ENCODE measurements at regions not wholly inside any gene's neighbourhood (a gene's known extent, or its start where the extent isn't known, plus 50 kb on each side); places are given as distances from the start of the nearest gene placed in this dataset.

- H3K4me3 ChIP-seq (ENCODE audit: low read depth, low read length), result no peak overlapping the region
- no peak for TF ChIP-seq CTCF (IDR thresholded peaks at IDR 0.05; ENCODE audit: insufficient read depth, low read length, severe bottlenecking)
- DNase-seq (ENCODE audit: low read depth) (peak; percentile 77), FAIRE-seq (peak; percentile 90)
- H3K27me3 ChIP-seq (ENCODE audit: control insufficient read depth, insufficient read depth, low read length), result no peaks in the 10 kb centered on the region
- H3K36me3 ChIP-seq (ENCODE audit: control insufficient read depth, insufficient read depth, low read length), result no peaks in the 10 kb centered on the region
These were observed 65.8 kb upstream of the MSN start for GRCh38 chrX:65601530-65602220.

DNA sequence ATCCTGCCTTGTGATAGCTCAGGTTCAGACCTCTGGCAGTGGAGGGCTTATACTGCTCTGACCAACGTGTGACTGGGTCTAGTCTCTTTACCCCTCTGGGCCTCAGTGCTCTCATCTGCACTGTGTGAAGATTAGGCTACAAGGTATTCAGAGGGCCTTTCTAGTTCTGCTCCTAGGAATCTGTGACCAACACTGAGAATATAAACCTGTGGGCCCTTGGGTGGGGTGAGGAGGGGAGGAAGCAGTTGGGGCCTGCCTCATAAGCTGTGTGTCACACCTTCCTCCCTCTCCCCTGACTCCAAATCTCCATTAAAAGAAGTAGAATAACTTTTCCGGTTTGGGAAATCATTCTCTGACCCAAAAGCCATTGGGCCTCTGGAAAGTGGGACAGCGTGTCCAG is 66.3 kb upstream of the MSN start:
- Histone ChIP-seq H3K27me3 (ENCODE audit: control insufficient read depth, insufficient read depth, low read length) (no peaks in the 10 kb centered on the region), H3K4me3 (ENCODE audit: low read depth, low read length) (no peak overlapping the region), H3K36me3 (ENCODE audit: control insufficient read depth, insufficient read depth, low read length) (no peaks in the 10 kb centered on the region)
- no peak for DNase-seq (ENCODE audit: low read depth)
- TF ChIP-seq CTCF (IDR thresholded peaks at IDR 0.05; ENCODE audit: insufficient read depth, low read length, severe bottlenecking), result no peak
- FAIRE-seq, result no peak

GRCh38 chrX:65600106-65600505 is 65.5 kb upstream of the LAS1L start:
- H3K36me3 ChIP-seq (ENCODE audit: control insufficient read depth, insufficient read depth, low read length), result no peaks in the 10 kb centered on the region
- no peak overlapping the region for H3K4me3 ChIP-seq (ENCODE audit: low read depth, low read length)
- no peak for FAIRE-seq
- TF ChIP-seq CTCF (IDR thresholded peaks at IDR 0.05; ENCODE audit: insufficient read depth, low read length, severe bottlenecking), result no peak
- DNase-seq (ENCODE audit: low read depth), result no peak
- no peaks in the 10 kb centered on the region for H3K27me3 ChIP-seq (ENCODE audit: control insufficient read depth, insufficient read depth, low read length)

DNA sequence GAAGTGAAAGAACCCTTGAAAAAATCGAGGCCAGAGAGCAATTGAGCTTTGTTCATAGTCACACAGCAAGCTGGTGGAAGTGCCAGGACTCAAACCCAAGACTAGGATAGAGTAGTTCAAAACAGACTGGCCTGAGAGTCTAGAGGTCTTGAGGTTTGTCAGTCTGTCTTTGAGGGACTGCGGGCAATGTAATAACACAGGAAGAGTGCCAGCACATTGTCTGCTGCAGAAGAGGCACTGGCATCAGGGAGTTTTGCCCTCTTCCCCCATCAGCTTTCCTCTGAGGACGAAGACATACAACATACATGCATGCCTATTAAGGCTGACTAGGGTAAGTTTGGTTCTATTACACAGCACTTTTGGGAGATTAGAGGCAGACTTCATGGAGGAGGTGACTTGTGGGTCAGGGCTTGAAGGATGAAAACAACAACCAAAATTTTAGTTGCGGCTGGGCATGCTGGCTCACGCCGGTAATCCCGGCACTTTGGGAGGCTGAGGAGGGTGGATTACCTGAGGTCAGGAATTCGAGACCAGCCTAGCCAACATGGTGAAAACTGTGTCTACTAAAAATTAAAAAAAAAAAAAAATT is 64.1 kb upstream of the LAS1L start:
- no peak for TF ChIP-seq CTCF (IDR thresholded peaks at IDR 0.05; ENCODE audit: insufficient read depth, low read length, severe bottlenecking)
- DNase-seq (ENCODE audit: low read depth) (no peak), FAIRE-seq (no peak)
- H3K36me3 ChIP-seq (ENCODE audit: control insufficient read depth, insufficient read depth, low read length), result no peaks in the 10 kb centered on the region
- no peak overlapping the region for H3K4me3 ChIP-seq (ENCODE audit: low read depth, low read length)
- no peaks in the 10 kb centered on the region for H3K27me3 ChIP-seq (ENCODE audit: control insufficient read depth, insufficient read depth, low read length)

DNA sequence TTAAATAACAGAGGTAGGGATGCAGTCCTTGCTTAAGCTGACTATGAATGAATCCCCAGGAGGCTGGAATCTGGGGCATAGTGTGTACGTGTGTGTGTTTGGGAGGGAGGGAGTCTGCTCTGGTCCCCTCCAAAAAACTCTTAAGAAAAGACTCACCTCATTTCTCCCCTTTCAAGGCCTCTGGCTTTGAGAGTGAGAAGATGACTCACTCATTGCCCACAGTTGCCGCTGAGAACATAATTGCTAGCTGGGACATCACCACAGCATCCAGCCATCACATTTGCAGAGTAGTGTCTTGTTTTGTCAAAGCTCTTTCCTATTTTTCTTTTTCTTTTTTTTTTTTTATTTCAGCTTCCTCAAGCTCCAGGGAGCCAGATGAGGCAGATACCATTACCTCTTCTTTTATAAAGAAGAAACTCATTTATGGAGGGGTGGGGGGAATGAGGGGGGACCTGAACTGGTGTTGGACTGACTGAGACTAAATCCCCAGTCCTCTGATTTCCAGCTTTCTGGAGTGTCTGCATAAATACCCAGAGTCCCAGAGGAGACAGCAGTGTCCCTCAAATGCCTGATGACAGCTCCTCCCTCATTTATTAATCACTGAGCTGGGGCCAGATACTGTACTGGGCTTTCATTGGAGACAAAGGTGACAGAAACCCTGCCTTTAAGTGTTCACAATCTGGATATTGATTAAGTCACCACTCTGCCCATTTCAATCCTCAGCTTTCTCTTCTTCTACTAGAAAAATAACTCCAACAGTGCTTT is 61.9 kb upstream of the LAS1L start:
- FAIRE-seq, result no peak
- no peaks in the 10 kb centered on the region for H3K36me3 ChIP-seq (ENCODE audit: control insufficient read depth, insufficient read depth, low read length)
- no peaks in the 10 kb centered on the region for H3K27me3 ChIP-seq (ENCODE audit: control insufficient read depth, insufficient read depth, low read length)
- no peak for TF ChIP-seq CTCF (IDR thresholded peaks at IDR 0.05; ENCODE audit: insufficient read depth, low read length, severe bottlenecking)
- no peak overlapping the region for H3K4me3 ChIP-seq (ENCODE audit: low read depth, low read length)
- peak; percentile 69 for DNase-seq (ENCODE audit: low read depth)
